HG02943 (cell line): ENCODE measurements at regions not wholly inside any gene's neighbourhood (a gene's known extent, or its start where the extent isn't known, plus 50 kb on each side); places are given as distances from the start of the nearest gene placed in this dataset.
"Not testable (repeated sequence)": the region's sequence is repeated elsewhere in the genome, so short reads cannot be mapped to it uniquely, and the experiment has no call there.

Experiments used
- ATAC-seq: cut with Tn5 transposase; IDR thresholded peaks from one replicate; pipeline ENCODE4 v1.9.1; 2021; ENCODE audit warnings: mild to moderate bottlenecking, low read depth, moderate library complexity; ENCODE audit not compliant: unreplicated experiment

GRCh38 chr5:130747556-130747955 is 417.5 kb downstream of the HINT1 start:
- no peak for ATAC-seq

- not testable (repeated sequence) for ATAC-seq
Observed at GRCh38 chr5:130746641-130747040, 418.4 kb downstream of the HINT1 start.

- ATAC-seq = no peak
Observed at GRCh38 chr5:130743092-130743491, 422.0 kb downstream of the HINT1 start.

DNA sequence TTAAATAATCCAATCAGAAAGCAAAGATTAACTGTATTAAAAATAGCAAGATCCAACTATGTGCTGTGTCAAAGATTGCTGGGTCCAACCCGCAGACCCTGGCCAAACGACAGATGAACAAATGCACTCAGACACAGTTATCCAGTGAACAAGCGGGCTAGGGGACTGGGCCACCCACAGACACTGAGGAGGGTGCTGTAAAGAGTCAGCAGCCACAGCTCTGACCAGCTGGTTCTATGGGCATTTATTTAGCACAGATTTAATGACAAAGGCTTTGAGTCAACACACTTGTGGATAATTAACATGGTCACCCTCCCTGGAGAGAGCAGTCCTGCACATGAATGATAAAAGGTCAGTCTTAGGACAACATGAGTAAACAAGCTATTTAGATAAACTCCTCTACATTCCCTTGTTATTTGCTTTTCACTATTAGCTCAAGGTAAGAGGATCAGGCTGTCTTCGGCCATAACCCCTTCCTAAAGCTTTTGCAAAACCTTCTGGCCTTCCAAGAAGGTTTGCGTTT is 424.9 kb downstream of the HINT1 start:
- no peak for ATAC-seq

DNA sequence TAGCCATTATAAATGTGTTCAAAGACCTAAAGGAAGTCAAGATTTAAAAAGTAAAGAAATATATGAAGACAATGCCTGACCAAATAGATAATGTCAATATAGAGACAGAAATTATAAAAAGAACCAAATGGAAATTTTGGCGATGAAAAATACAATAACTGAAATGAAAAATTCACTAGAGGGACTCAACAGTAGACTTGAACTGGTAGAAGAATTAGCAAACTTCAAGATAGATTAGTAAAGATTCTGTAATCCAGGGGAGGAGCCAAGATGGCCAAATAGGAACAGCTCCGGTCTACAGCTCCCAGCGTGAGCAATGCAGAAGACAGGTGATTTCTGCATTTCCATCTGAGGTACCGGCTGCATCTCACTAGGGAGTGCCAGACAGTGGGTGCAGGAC is 433.2 kb downstream of the HINT1 start:
- ATAC-seq = no peak

DNA sequence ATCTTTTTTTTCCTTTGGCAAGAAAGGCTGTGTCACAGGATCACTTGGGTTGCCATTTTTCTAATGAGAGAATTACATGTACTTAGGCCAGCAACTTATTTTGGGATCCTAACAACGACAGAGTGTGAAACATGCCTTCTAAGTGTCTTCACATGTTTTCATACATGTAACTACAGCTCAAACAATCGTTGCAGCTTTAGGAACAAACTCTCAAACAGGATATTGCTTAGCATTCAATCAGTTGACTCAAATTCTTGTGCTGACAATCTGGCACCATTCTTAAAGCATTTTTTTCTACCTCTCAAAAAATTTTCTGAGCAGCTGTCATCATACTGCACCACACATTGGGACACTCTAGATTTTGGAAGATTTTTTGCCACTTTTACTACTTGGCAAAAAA is 435.5 kb downstream of the HINT1 start:
- ATAC-seq = no peak

GRCh38 chr5:130727830-130728229 is 437.2 kb downstream of the HINT1 start:
- no peak for ATAC-seq

DNA sequence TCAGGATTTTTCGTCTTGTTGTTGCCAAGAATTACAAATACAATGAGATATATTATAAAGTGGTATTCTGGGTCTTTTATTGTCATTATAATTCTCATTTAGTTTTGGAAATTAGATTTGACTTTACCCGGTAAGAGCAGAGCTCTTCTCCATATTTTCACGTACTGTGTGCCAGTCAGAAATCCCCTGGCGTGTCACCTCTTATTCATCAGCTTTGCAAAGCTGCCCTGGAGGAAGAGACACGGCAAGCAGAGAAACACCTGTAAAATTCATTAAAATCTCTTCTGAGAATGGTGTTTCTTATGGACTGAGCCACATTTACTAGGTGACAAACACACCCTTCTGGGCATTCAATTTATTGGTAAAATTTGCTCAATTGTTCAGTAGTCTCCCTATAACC is 440.4 kb downstream of the HINT1 start:
- ATAC-seq = no peak

- no peak for ATAC-seq
Observed at GRCh38 chr5:130720355-130720754, 444.7 kb downstream of the HINT1 start.

DNA sequence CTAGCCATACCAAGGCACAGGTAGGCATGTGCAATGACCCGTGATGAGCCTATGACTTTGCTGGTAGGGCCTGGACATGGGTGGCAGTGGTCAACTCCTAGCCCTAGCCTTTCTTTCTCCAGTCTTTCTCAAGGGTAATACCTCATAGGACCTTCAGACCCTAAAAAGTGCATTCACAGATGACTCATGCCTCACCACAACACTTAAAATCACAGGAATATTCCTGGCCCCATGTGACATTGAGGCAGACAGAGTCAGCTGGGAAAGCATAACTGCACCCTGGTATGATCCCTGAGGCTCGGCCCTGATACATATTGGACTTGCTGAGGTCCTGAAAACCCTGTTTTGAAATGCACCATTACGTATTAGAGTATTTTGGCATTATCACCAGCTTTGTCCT is 449.5 kb downstream of the HINT1 start:
- ATAC-seq = no peak

- no peak for ATAC-seq
Observed at GRCh38 chr5:130714200-130714599, 450.9 kb downstream of the HINT1 start.

- no peak for ATAC-seq
Observed at GRCh38 chr5:130712324-130712723, 452.7 kb downstream of the HINT1 start.

DNA sequence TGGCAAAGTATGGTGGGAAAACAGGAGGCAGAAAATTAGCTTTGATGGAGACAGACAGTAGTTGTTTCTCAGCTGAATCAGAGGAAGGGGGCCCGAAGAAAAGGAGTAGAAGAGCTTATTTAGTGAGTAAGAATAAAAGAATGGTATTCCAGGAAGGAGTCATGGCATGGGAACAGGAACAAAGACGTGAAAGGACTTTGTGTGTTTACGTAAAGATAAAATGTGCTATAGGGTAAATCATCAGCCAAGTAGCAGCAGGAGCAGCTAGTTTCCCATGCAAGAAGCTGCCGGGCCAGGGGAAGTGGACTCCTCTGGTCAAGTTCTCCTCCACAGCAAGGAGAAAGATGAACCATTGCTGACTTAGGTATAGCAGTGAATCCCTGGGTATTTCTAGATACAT is 454.5 kb downstream of the HINT1 start:
- ATAC-seq = no peak

DNA sequence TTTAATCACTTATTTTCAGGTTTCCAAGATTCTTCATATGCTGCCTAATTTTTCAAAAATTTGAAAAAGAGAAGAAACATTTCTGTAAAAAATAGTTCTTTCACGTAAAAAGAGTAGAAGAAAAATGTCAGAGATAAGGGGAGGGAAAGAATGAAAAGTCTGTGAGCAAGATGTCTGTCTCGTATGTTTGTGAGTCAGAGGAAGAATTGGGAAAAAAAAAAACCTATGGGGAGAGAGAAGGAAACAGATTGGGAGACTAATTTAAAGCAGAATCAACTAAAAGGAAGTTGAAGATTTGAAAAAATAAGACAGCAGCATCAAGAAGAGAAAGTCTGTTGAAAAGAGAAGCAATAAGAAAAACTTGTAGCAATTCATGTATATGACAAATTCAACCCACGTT is 456.3 kb downstream of the HINT1 start:
- no peak for ATAC-seq

DNA sequence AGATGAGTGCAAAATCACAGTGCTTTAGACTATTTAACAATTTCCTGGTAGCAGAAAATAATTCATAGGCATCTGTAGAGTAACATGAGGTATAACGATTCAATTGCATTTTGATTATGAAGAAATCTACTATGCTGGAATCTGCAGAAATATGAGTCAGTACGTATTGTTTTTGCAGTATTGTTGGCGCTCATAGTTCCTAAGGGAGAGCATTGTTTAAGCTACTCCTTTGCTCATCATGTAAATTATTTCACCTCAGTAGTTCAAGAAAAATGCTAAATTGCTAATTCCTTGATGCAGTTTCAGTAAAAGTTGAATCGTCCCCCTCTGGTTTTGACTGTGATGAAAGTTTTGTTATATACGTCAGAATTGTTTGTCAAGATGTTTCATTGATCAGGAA is 458.4 kb downstream of the HINT1 start:
- ATAC-seq = no peak

DNA sequence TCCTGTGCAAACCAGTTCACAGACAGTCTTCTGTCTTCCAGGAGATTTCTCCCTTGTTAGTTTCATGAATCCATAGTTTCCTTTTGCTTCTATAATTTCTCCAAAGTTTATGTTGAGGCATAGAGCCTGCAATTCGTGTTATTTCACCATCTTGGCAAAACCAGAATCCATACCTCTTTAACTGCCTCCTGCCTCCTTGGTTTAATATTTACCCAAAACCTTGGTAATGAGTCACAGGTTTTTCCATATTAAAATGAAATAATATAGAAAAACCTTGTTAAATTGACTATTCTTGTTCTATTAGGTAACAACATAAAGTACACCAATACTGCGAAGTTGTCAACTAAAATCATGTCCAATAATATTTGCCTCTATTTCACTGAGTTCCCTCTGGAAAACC is 459.7 kb downstream of the HINT1 start:
- ATAC-seq = no peak

DNA sequence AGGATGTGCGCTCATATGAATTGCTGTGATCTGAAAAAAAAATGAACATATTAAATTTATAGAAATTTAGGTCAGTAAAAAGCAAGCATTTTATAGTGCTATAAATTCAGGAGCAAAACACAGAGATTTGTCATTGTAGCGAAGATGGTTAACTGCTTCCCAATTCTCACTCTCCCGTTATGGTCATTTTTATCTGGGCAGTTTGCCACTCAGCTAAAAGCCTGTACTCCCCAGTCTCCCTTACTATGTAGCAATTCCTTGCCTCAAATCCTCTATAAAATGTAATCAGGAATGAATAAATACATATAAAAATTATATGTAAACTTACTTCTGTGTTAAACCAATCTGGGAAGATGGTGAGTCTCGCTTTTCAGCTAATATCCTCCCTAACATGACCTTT is 471.5 kb downstream of the HINT1 start:
- no peak for ATAC-seq

DNA sequence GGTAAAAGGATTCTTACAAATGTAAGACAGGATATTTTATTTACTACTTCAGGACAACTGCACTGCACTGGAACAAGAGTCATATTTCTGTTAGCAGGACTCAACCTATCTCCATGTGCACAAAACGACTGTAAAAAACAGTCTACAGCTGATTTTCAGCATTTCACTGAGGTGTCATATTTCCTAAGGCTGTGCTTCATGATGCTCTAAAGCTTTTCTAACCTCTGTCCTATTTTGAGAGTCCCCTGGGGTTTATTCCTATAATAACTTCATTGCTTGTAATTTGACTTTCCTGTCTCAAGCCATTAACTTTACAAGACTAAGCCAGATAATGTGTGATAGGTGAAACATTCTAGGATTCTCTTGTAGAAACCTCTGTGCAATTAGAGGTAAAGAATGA is 472.3 kb downstream of the HINT1 start:
- no peak for ATAC-seq

- no peak for ATAC-seq
Observed at GRCh38 chr5:130689831-130690230, 475.2 kb downstream of the HINT1 start.

GRCh38 chr5:130687085-130687733 is 477.8 kb downstream of the HINT1 start:
- ATAC-seq = no peak

GRCh38 chr5:130678637-130679036 is 486.4 kb downstream of the HINT1 start:
- no peak for ATAC-seq

DNA sequence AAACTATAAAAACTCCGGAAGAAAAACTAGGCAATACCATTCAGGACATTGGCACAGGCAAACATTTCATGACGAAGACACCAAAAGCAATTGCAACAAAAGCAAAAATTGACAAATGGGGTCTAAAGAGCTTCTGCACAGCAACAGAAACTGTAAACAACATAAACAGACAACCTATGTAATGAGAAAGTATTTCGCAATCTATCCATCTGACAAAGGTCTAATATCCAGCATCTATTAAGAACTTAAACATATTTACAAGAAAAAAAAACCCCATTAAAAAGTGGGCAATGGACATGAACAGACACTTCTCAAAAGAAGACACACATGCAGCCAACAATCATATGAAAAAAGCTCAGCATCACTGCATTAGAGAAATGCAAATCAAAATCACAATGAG is 498.6 kb downstream of the HINT1 start:
- no peak for ATAC-seq

GRCh38 chr5:130652176-130652575 is 512.9 kb downstream of the HINT1 start:
- no peak for ATAC-seq
